ENCODE measurements at regions not wholly inside any gene's neighbourhood (a gene's known extent, or its start where the extent isn't known, plus 50 kb on each side); places are given as distances from the start of the nearest gene placed in this dataset.

DNA sequence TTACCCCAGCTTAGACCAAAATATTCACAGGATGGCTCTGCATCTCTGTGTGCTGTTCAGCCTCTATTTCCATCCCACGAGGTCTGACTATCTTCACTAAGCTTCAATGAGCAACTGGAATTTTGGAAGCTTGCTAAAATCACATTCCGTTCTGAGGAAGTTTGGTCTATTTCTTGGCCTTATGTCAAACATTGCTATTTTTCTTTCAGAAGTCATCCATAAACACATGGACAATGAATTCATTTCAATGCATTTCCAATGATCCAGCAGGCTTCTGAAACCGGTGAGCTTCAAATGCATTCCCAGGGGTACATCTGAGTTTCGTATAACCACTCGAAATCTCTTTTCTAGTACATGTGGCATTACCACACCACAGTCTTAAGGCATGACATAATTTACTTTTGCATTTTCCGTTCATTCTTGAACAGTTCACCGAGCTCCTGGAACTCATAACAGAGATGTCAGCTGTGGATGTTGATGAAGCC is 294.1 kb upstream of the KAZN start:
- in situ Hi-C loops (cut with HindIII; ENCODE audit: low sequenced_read_pairs) = loop anchor here (5.0 kb wide), 1 partner anchor 88 kb away; no protein-coding TSS in a partner anchor
- no peak overlapping the region for H3K4me3 ChIP-seq (ENCODE audit: low read depth, low read length)
- peak; percentile 94 for DNase-seq (ENCODE audit: low read depth)
- TF ChIP-seq, protein P1, sequence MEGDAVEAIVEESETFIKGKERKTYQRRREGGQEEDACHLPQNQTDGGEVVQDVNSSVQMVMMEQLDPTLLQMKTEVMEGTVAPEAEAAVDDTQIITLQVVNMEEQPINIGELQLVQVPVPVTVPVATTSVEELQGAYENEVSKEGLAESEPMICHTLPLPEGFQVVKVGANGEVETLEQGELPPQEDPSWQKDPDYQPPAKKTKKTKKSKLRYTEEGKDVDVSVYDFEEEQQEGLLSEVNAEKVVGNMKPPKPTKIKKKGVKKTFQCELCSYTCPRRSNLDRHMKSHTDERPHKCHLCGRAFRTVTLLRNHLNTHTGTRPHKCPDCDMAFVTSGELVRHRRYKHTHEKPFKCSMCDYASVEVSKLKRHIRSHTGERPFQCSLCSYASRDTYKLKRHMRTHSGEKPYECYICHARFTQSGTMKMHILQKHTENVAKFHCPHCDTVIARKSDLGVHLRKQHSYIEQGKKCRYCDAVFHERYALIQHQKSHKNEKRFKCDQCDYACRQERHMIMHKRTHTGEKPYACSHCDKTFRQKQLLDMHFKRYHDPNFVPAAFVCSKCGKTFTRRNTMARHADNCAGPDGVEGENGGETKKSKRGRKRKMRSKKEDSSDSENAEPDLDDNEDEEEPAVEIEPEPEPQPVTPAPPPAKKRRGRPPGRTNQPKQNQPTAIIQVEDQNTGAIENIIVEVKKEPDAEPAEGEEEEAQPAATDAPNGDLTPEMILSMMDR (IDR thresholded peaks at IDR 0.05; ENCODE audit: low read depth, low read length, missing control alignments) = no peak

DNA sequence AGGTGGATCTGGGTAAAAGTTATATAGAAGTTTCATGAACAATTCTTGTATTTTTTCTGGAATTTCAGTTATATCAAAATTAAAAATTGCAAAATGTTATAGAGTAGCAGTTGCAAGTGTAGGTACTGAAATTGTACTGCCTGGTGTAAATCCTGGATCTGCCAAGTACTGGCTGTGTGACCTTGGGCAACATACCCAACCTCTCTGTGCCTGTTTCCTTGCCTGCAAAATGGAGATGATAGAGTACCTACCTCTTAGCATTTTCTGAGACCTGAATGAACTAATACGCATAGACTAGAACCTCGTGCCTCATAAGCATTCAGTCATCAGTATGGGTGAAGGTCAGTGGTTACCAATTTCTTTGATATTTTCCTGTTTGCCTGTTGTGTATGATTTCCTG is 290.0 kb upstream of the KAZN start:
- in situ Hi-C loops (cut with HindIII; ENCODE audit: low sequenced_read_pairs) = no loop called here
- TF ChIP-seq, protein P1 (IDR thresholded peaks at IDR 0.05; ENCODE audit: low read depth, low read length, missing control alignments) = no peak
- H3K4me3 ChIP-seq (ENCODE audit: low read depth, low read length) = no peak overlapping the region
- no peak for DNase-seq (ENCODE audit: low read depth)

DNA sequence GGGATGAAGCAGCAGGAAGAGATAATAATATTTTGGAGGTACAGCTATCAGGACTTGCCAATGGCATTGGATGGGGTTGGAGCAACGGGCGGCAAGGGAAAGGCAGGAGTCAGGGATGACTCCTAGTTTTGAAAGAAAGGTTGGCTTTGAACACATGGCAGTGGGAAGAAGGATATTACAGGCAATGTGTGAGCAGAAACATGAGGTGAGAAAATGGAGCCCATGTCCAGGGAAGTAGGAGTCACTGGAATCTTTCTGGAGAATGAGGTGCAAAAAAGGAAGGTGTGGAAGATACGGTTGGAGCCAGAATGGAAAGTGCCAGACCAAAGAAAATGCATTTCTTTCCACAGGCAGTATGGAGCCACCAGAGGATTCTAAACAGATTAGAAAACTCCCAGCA is 288.5 kb upstream of the KAZN start:
- H3K4me3 ChIP-seq (ENCODE audit: low read depth, low read length) = no peak overlapping the region
- DNase-seq (ENCODE audit: low read depth) = no peak
- in situ Hi-C loops (cut with HindIII; ENCODE audit: low sequenced_read_pairs) = no loop called here
- TF ChIP-seq, protein P1 (IDR thresholded peaks at IDR 0.05; ENCODE audit: low read depth, low read length, missing control alignments) = no peak

DNA sequence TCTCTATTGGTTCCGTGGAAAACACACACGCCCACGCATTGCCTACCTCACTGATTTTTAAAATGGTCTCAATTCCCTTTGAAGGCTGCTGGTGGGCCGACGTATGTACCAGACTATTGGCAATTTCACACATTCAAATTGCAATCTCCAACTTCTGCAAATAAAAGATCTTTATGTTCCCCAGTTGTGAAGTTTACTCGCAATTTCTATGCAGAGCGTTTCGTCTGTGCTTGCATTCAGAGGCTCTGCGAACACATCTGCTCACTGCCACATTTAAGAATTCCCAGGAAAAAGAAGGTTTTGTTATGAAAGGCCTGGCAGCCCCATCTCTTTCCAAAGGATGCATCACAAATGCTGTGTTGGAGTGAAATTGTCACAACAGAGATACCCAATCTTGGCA is 288.0 kb upstream of the KAZN start:
- no peak for DNase-seq (ENCODE audit: low read depth)
- TF ChIP-seq, protein P1 (IDR thresholded peaks at IDR 0.05; ENCODE audit: low read depth, low read length, missing control alignments) = no peak
- in situ Hi-C loops (cut with HindIII; ENCODE audit: low sequenced_read_pairs) = no loop called here
- H3K4me3 ChIP-seq (ENCODE audit: low read depth, low read length) = no peak overlapping the region

DNA sequence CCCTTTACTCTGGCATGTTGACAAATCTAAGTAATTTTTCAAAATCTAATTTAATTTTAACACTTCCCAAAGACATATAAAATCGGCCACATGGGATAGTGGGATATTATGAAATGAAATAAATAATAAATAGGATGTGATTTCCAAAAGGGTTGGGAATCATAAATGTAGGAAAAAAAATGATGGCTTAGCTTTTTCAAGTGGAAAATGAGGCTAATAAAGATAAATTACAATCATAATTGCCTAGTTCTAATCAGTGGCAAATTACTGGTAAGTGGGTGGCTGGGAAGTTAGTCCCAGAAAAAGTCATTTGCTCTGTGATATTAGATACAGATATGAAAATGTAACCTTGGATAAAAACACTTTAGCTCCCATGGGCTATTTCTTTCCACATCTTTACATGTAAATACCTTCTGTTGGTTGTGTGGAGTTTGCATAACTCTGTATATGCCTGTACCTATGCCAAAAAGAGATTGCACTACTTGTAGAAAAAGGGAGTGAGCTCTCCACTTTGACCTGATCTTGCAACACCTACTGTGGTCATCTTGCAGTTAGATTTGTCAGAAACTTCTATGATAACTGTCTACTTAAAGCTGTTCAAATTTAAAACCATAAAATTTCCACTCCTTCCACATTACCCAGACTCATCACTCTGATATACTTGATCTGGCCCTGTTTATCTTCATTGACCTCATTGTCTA is 284.6 kb upstream of the KAZN start:
- TF ChIP-seq, protein P1 (IDR thresholded peaks at IDR 0.05; ENCODE audit: low read depth, low read length, missing control alignments) = no peak
- in situ Hi-C loops (cut with HindIII; ENCODE audit: low sequenced_read_pairs) = no loop called here
- no peak for DNase-seq (ENCODE audit: low read depth)
- no peak overlapping the region for H3K4me3 ChIP-seq (ENCODE audit: low read depth, low read length)

DNA sequence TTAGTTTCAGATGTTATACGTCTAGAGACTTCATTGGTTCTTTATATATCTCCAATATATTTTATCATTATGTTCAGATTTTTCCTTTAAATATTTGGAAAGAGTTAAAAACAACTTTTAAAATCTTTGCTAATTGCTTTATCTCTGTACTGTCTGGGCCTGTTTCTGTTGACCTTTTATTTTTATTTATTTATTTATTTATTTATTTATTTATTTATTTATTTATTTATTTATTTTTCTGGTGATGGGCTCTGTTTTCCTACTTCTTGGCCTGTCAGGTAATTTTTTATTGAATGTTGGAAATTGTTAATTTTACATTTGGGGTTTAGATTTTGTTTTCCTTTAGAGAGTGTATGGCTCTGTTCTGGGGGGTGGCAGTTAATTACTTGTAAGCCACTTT is 279.7 kb upstream of the KAZN start:
- in situ Hi-C loops (cut with HindIII; ENCODE audit: low sequenced_read_pairs) = no loop called here
- TF ChIP-seq, protein P1 (IDR thresholded peaks at IDR 0.05; ENCODE audit: low read depth, low read length, missing control alignments) = no peak
- DNase-seq (ENCODE audit: low read depth) = no peak
- H3K4me3 ChIP-seq (ENCODE audit: low read depth, low read length) = no peak overlapping the region
